D721Med (cell line): ENCODE measurements at regions not wholly inside any gene's neighbourhood (a gene's known extent, or its start where the extent isn't known, plus 50 kb on each side); places are given as distances from the start of the nearest gene placed in this dataset.
"Not testable (repeated sequence)": the region's sequence is repeated elsewhere in the genome, so short reads cannot be mapped to it uniquely, and the experiment has no call there.

Source experiments
- DNase-seq: peaks from one replicate; pipeline ENCODE4 v3.0.0; 2011; ENCODE audit warnings: low spot score; ENCODE audit not compliant: insufficient read length
- FAIRE-seq: peaks from 2 replicates; lab custom pipeline; 2011; peaks lifted over from hg19 to GRCh38; lab: Jason Lieb, UNC
- CTCF ChIP-seq: IDR thresholded peaks from 2 replicates; pipeline ENCODE4 v1.5.1; 2012; ENCODE audit warnings: mild to moderate bottlenecking, control low read depth; ENCODE audit not compliant: insufficient read depth; ENCODE audit errors: missing control alignments

- no peak for FAIRE-seq
- DNase-seq = no peak
Observed at GRCh38 chrX:63530654-63531053, 179.5 kb upstream of the SPIN4 start.

GRCh38 chrX:63529961-63530360, 178.8 kb upstream of the SPIN4 start:
- FAIRE-seq (no peak), DNase-seq (no peak)
- TF ChIP-seq CTCF = no peak

More at GRCh38 chrX:63530654-63531053, 179.5 kb upstream of the SPIN4 start:
- TF ChIP-seq CTCF = no peak

- no peak for TF ChIP-seq CTCF
- no peak for DNase-seq
- FAIRE-seq = no peak
Observed at GRCh38 chrX:63526863-63527262, 175.7 kb upstream of the SPIN4 start.

- no peak for TF ChIP-seq CTCF
- no peak for DNase-seq
- no peak for FAIRE-seq
Observed at GRCh38 chrX:63525491-63525890, 174.4 kb upstream of the SPIN4 start.

- not testable (repeated sequence) for DNase-seq, FAIRE-seq
Observed at GRCh38 chrX:63519368-63519767, 168.2 kb upstream of the SPIN4 start.

- DNase-seq (no peak), FAIRE-seq (no peak)
- no peak for TF ChIP-seq CTCF
Observed at GRCh38 chrX:63514569-63515080, 163.5 kb upstream of the SPIN4 start.

GRCh38 chrX:63513825-63514568, 162.9 kb upstream of the SPIN4 start:
- FAIRE-seq (no peak), DNase-seq (no peak)
- no peak for TF ChIP-seq CTCF
